ENCODE measurements at regions not wholly inside any gene's neighbourhood (a gene's known extent, or its start where the extent isn't known, plus 50 kb on each side); places are given as distances from the start of the nearest gene placed in this dataset.

- no peak for DNase-seq
Observed at GRCh38 chr11:90803366-90803765, 580.5 kb upstream of the CHORDC1 start.

DNA sequence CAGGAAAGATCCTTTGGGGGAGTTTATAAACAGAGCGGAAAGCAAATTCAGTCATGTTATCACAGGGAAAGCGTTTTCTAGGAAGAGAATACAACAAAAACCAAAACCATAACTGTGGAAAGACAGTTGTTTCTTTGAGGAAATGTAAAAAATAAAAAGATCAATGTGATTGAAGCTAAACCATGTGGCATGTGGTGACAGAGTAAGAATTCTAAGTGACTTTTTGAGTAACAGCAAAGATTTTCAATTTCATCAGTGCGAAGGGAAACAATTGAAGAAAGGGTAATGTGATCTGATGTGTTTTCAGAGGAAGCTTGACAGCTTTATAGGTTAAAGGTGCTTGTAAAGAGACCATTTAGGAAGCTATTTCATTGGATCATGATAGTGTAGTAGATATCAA is 575.9 kb upstream of the CHORDC1 start:
- DNase-seq = no peak

DNA sequence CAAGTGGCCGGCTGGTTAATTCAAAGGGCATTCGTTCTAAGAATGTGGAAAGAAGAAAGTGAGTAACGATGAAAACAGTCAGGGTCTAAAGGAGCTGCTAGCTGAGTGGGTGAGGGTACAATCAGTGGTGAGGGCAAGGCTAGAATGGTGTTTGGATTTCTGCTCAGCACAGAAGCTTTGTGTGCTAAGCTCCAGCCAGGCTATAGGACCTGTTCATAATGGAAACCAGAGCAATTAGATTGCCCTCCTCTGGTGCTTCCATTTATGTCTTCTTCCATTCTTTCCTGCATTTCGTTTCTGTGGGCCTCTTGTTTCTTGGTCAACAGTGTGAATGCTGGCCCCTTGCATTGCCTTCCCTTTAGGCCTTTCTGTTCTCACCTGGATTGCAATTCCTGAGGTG is 572.9 kb upstream of the CHORDC1 start:
- no peak for DNase-seq

DNA sequence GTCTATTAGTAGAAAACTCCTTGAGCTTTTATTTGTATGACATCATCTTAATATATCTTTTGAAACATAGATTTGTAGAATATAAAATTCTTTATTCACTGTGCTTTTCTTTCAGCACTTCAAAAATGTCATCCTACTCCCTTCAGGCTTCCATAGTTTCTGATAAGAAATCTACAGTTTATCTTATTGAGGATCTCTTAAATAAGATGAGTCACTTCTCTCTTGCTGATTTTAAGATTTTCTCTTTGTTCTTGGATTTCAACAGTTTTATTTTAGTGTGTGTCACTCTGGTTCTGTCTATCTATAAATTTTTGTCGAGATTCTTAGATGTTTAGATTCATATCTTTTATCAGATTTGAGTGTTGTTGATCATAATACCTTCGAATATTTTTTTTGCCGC is 566.1 kb upstream of the CHORDC1 start:
- no peak for DNase-seq

- DNase-seq = no peak
Observed at GRCh38 chr11:90784241-90784814, 561.5 kb upstream of the CHORDC1 start.

DNA sequence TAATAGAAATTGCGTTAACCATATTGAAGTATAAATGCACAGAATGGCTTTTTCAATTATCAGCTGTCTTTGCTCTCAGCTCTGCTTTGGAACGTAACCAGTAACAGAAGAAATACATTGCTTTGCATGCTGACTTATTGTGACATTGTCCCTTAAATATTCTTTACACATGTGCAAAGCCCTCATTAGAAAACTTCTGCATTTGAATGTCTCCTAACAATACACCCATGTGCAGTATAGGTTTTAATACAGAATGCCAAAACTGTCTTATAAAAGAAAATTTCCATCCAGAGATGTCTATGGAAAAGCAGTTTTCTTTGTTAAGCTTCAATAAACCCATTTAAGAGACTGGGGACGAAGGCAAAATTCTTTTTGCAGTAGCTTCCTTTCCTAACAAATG is 560.3 kb upstream of the CHORDC1 start:
- DNase-seq = no peak

GRCh38 chr11:90779098-90779497 is 556.2 kb upstream of the CHORDC1 start:
- no peak for DNase-seq

DNA sequence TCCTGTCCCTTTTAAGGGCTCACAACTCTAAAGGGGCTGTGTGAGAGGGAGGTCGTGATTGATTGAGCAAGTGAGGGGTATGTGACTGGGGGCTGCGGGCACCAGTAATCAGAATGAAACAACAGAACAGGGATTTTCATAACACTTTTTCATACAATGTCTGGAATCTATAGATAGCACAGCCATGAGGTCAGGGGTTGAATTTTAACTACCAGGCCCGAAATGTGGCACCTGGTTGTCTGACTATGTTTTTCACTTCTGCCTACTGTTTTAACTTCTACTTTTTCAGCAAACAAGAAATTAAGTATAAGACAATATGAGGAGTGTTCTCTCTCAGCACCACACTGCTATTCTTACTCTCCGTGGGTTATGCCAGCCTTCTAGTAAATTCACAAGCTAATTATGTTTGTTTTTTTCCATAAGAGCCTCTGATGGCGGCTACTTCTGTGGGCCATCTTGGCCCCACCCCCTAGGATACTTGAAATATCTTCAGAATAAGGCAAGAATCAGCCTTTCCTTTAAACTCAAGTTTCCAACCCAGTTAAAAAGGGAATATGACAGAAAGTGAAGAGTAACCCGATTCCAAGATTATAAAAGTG is 552.8 kb upstream of the CHORDC1 start:
- DNase-seq = no peak

- DNase-seq = no peak
Observed at GRCh38 chr11:90774727-90775566, 552.1 kb upstream of the CHORDC1 start.

- DNase-seq = no peak
Observed at GRCh38 chr11:90770007-90770406, 547.2 kb upstream of the CHORDC1 start.

DNA sequence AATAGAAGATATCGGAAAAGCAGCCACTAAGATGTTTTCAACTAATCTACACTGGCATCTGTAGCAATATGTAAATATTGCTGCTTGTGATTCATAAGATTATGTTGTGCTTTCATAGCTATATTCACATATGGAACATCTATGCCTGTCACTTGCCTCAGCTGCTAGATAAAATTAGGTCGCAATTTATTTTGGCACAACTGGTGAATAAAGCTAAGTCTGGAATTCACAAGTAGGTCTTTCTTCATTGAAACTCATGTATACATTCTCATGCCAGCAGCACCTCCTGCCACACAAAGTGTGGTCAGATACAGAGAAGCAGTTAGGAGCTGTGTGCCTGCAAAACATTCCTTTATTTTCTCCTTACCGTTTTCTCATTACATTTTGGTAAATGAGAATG is 543.3 kb upstream of the CHORDC1 start:
- no peak for DNase-seq

- DNase-seq = no peak
Observed at GRCh38 chr11:90764691-90765090, 541.8 kb upstream of the CHORDC1 start.

GRCh38 chr11:90757849-90758494 is 535.1 kb upstream of the CHORDC1 start:
- no peak for DNase-seq

DNA sequence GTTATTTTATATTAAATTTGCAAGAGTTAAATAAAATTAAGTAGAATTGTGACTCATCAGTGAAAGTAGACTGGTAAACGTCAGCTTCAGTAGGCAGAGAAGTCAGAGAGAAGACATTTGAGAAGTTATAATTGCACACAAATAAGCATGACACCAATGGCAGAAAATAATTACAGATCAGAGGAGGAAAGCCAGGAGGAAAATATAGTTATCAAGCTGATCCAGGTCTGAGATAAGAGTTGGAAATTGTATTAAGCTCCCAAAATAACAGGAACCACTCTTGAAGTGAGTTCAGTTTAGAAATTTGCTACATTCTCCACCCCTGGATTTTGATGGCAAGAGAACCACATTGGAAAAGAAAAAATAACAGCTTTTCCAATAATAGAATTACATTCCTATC is 533.8 kb upstream of the CHORDC1 start:
- DNase-seq = no peak

- no peak for DNase-seq
Observed at GRCh38 chr11:90753546-90753945, 530.7 kb upstream of the CHORDC1 start.

DNA sequence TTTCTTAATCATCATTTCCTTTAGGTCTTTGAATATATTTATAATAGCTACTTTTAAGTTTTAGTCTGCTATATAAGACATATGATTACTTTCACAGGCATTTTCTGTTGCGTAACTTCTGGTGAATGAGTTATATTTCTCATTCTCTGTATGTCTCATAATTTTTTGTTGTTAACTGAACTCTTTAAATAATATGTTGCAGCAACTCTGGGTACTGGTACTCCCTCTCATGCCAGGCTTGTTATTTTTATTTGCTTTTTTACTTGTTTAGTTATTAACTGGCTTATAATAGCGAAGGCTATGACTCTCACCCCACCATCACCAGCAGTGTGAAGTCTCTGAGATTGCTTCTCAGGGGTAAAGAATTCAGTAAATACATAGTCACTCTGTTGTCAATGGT is 524.2 kb upstream of the CHORDC1 start:
- no peak for DNase-seq

DNA sequence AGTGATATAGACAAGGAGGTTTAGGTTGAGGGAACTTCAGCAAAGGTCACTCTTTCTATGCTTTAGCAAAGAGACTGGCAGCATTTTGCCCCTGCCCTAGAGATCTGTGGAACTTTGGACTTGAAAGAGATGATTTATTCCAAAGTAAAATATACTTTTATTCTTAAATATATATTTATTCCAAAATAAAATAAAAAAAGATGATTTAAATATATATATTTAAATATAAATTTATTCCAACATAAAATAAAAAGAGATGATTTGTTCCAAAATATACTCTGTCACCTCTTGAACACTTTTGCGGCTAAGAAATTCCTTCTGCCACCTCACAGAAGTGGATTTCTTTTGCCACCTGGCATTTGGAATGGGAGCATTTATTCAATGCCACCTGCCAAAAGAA is 521.3 kb upstream of the CHORDC1 start:
- no peak for DNase-seq

- DNase-seq = no peak
Observed at GRCh38 chr11:90738799-90739198, 516.0 kb upstream of the CHORDC1 start.

DNA sequence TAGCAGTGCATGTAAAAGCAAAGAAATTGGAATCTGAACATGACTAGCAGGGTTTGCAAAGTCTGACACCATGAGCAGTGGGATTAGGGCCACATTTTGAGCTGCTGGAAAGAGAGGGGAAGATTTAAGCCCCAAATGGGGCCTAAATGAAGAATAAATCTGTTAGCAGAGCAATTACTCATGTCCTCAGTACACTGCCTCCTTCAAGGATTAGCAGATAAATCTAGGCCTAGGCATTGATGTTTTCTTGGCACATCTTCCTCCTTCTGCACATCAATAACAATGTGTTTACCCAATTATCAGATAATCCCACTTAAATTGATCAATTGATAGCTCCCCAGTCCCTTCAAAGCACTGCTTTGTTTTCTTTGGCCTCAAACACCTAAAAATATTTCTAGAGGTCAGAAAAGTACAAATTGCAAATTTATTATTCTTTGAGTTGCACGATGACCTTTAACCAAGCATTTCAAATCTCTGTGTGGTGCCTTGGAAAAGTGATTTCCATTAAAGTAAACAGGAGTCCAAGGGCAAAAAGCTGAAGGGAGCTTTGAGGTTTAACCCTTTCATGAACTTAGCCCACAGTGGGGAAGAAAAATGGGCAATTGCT is 514.7 kb upstream of the CHORDC1 start:
- DNase-seq = no peak

GRCh38 chr11:90732486-90732885 is 509.6 kb upstream of the CHORDC1 start:
- DNase-seq = no peak

- DNase-seq = no peak
Observed at GRCh38 chr11:90723475-90723874, 500.6 kb upstream of the CHORDC1 start.

GRCh38 chr11:90722552-90723190 is 499.8 kb upstream of the CHORDC1 start:
- no peak for DNase-seq

- DNase-seq = no peak
Observed at GRCh38 chr11:90717522-90717921, 494.7 kb upstream of the CHORDC1 start.

Measured in activated CD4-positive, alpha-beta T cell treated with anti-CD3 and anti-CD28 coated beads for 48 hours (primary cell).